ENCODE measurements at regions not wholly inside any gene's neighbourhood (a gene's known extent, or its start where the extent isn't known, plus 50 kb on each side); places are given as distances from the start of the nearest gene placed in this dataset.

DNA sequence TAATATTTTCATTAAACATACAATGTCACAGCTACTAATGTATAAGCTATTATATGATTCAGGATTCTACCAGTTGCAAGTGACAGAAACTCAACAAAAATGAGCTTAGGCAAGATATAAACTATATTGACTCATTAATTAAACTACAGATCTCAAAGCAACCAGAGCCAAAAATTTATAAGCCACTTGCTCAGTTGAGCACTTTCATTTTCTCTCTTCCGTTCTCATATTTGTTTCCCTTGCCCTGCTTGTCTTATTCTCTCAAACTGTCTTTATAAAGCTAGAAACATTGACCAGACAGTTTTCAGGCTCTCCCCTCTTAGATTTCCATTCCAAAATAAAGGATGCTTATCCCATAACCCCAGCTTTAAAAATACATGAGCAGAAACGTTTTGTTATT lies 60.2 kb upstream of the DGKB start:
- intact Hi-C loops (cut with micrococcal nuclease): no loop called here
- no peak overlapping the region for H3K4ac ChIP-seq (ENCODE audit: low read depth, low read length)
- no peaks in the 10 kb centered on the region for H4K20me1 ChIP-seq (ENCODE audit: insufficient read depth, low read length)
- in situ Hi-C loops (cut with MboI; ENCODE audit: low sequenced_read_pairs): no loop called here
- no peak overlapping the region for H3K9ac ChIP-seq (ENCODE audit: low read depth, low read length)
- no peak overlapping the region for H4K91ac ChIP-seq (ENCODE audit: insufficient read depth, low read depth, low read length)
- no peaks in the 10 kb centered on the region for H3K27me3 ChIP-seq (ENCODE audit: control insufficient read depth, insufficient read depth, low read length)
- no peaks in the 10 kb centered on the region for H3K4me1 ChIP-seq (ENCODE audit: control insufficient read depth, insufficient read depth, low read length)
- no CpG with 5 or more reads among the region's 2 CpGs for WGBS, 2 experiments (ENCODE audit: extremely low coverage in 2 of 2, insufficient read length in 1 of 2)
- DNase-seq (no peak), ATAC-seq (ENCODE audit: low read depth) (no peak)
- no peak overlapping the region for H3K23ac ChIP-seq (ENCODE audit: low read depth, low read length)
- dilution Hi-C loops (cut with HindIII; ENCODE audit: low sequenced_read_pairs, unreplicated experiment): no loop called here
- H2AK9ac ChIP-seq (replicated peaks; ENCODE audit: low read depth, low read length, poor library complexity): no peak overlapping the region
- no peaks in the 10 kb centered on the region for H3K9me3 ChIP-seq (ENCODE audit: control insufficient read depth, insufficient read depth, low read length)
- H2AK5ac ChIP-seq (ENCODE audit: low read depth, low read length): no peak overlapping the region
- H3K18ac ChIP-seq (ENCODE audit: low read depth, low read length): no peak overlapping the region
- ChIA-PET POLR2A (ENCODE audit: unreplicated experiment) (no interaction called here), CTCF (interaction anchor here (0.6 kb wide), 1 partner anchor 13 kb away, joined by 3 read pairs; no protein-coding TSS in a partner anchor)
- no peak overlapping the region for H2BK120ac ChIP-seq (ENCODE audit: low read depth, low read length)
- H2BK15ac ChIP-seq (ENCODE audit: low read depth, low read length): no peak overlapping the region
- H3K4me3 ChIP-seq (ENCODE audit: insufficient read depth, low read depth, low read length): no peak overlapping the region
- no peaks in the 10 kb centered on the region for H3K79me1 ChIP-seq (ENCODE audit: low read depth in 1 of 2, low read length in 2 of 2)
- H2BK5ac ChIP-seq (ENCODE audit: low read depth, low read length, poor library complexity, severe bottlenecking): no peak overlapping the region
- H2BK20ac ChIP-seq (ENCODE audit: low read depth, low read length): no peak overlapping the region
- H3K27ac ChIP-seq (ENCODE audit: insufficient read depth, low read length): no peak overlapping the region
- H3K36me3 ChIP-seq (ENCODE audit: control insufficient read depth, insufficient read depth, low read length): no peaks in the 10 kb centered on the region
- BruUV-seq (replicated peaks): no TSS peak
- H3K56ac ChIP-seq (ENCODE audit: extremely low read depth, insufficient read depth, low read length): no peak overlapping the region
- TF ChIP-seq POLR2A (IDR thresholded peaks at IDR 0.05; ENCODE audit: low read depth, low read length): no peak
- no peak for TF ChIP-seq SMC3 (IDR thresholded peaks at IDR 0.05; ENCODE audit: low read depth, low read length)
- no peak for TF ChIP-seq MAFK (IDR thresholded peaks at IDR 0.05; ENCODE audit: low read depth, low read length)
- no peak for TF ChIP-seq MAZ (IDR thresholded peaks at IDR 0.05; ENCODE audit: borderline replicate concordance, low read depth, low read length)
- TF ChIP-seq CHD1 (IDR thresholded peaks at IDR 0.05; ENCODE audit: low read depth, low read length): no peak
- no peak for TF ChIP-seq RAD21 (IDR thresholded peaks at IDR 0.05; ENCODE audit: low read length)
- no peak for TF ChIP-seq RFX5 (IDR thresholded peaks at IDR 0.05; ENCODE audit: low read depth, low read length)
- TF ChIP-seq, protein P1, sequence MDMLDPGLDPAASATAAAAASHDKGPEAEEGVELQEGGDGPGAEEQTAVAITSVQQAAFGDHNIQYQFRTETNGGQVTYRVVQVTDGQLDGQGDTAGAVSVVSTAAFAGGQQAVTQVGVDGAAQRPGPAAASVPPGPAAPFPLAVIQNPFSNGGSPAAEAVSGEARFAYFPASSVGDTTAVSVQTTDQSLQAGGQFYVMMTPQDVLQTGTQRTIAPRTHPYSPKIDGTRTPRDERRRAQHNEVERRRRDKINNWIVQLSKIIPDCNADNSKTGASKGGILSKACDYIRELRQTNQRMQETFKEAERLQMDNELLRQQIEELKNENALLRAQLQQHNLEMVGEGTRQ (IDR thresholded peaks at IDR 0.05; ENCODE audit: low read depth, low read length): no peak
- no peak for TF ChIP-seq CTCF (conservative IDR thresholded peaks at IDR 0.05; ENCODE audit: low read depth, low read length)
- TF ChIP-seq FOS (IDR thresholded peaks at IDR 0.05; ENCODE audit: low read depth, low read length): no peak
- no peak for TF ChIP-seq ELK1 (IDR thresholded peaks at IDR 0.05; ENCODE audit: borderline replicate concordance, low read depth, low read length)
- TF ChIP-seq CEBPB (IDR thresholded peaks at IDR 0.05; ENCODE audit: low read depth, low read length): no peak
- TF ChIP-seq RCOR1 (IDR thresholded peaks at IDR 0.05; ENCODE audit: insufficient replicate concordance, low read length): no peak
- TF ChIP-seq BHLHE40 (IDR thresholded peaks at IDR 0.05; ENCODE audit: low read depth, low read length): no peak
- H3K9me1 ChIP-seq (ENCODE audit: insufficient read depth, low read length): no peaks in the 10 kb centered on the region
- H4K5ac ChIP-seq (ENCODE audit: low read depth, low read length): no peak overlapping the region
- H3K14ac ChIP-seq (replicated peaks; ENCODE audit: low read depth, low read length): no peak overlapping the region
- no peak overlapping the region for H4K8ac ChIP-seq (ENCODE audit: low read depth in 2 of 2, low read length in 2 of 2)
- no peak overlapping the region for H2AFZ ChIP-seq (replicated peaks; ENCODE audit: low read length, poor library complexity)
- no peak overlapping the region for H3K4me2 ChIP-seq (ENCODE audit: low read depth, low read length)

Data from IMR-90 (cell line).